OCI-LY1 (cell line): ENCODE measurements at regions not wholly inside any gene's neighbourhood (a gene's known extent, or its start where the extent isn't known, plus 50 kb on each side); places are given as distances from the start of the nearest gene placed in this dataset.

ENCODE experiments used
- H2AFZ ChIP-seq: fragments of 200-600 bp; sonication (generic), shearing (Covaris generic); 2 replicates; pipeline ENCODE4 v1.6.0; 2014; ENCODE audit warnings: antibody characterized with exemption, mild to moderate bottlenecking, low read length
- H3F3A ChIP-seq: fragments of 200-600 bp; sonication (generic), shearing (Covaris generic); 2 replicates; pipeline ENCODE4 v1.6.0; 2014; ENCODE audit warnings: mild to moderate bottlenecking, antibody characterized with exemption, low read length, moderate library complexity; ENCODE audit not compliant: insufficient read depth
- H3K27ac ChIP-seq: fragments of 200-600 bp; sonication (generic); 2 replicates; pipeline ENCODE4 v1.5.1; 2014; ENCODE audit warnings: low read length, mixed run types, mild to moderate bottlenecking, low read depth; ENCODE audit not compliant: poor library complexity, severe bottlenecking
- H3K27me3 ChIP-seq: fragments of 200-600 bp; sonication (generic); 2 replicates; pipeline ENCODE4 v1.6.0; 2014; ENCODE audit warnings: antibody characterized with exemption, mild to moderate bottlenecking, low read length, moderate library complexity; ENCODE audit not compliant: insufficient read depth
- H3K36me3 ChIP-seq: fragments of 200-600 bp; sonication (generic); 2 replicates; pipeline ENCODE4 v1.6.1; 2014; ENCODE audit warnings: mild to moderate bottlenecking, antibody characterized with exemption, low read length, moderate library complexity, mixed read lengths; ENCODE audit not compliant: insufficient read depth
- H3K4me1 ChIP-seq: fragments of 200-600 bp; sonication (generic); 2 replicates; pipeline ENCODE4 v1.5.1; 2014; ENCODE audit warnings: mild to moderate bottlenecking, low read length, moderate library complexity; ENCODE audit not compliant: insufficient read depth, severe bottlenecking
- H3K4me2 ChIP-seq: fragments of 200-600 bp; sonication (generic), shearing (Covaris generic); 2 replicates; pipeline ENCODE4 v1.6.1; 2014; ENCODE audit warnings: low read length
- H3K4me3 ChIP-seq: fragments of 200-600 bp; sonication (generic); 2 replicates; pipeline ENCODE4 v1.5.1; 2014; ENCODE audit warnings: low read length, low read depth, mild to moderate bottlenecking, mixed read lengths; ENCODE audit not compliant: poor library complexity, severe bottlenecking
- H3K79me2 ChIP-seq: fragments of 200-600 bp; shearing (Covaris generic); 2 replicates; pipeline ENCODE4 v1.6.1; 2016; ENCODE audit warnings: mixed run types, low read length, mixed read lengths; ENCODE audit not compliant: insufficient read depth
- H3K9ac ChIP-seq: fragments of 200-600 bp; sonication (generic), shearing (Covaris generic); 2 replicates; pipeline ENCODE4 v1.6.1; 2014; ENCODE audit warnings: mild to moderate bottlenecking, low read length, mixed read lengths
- H3K9me2 ChIP-seq: fragments of 200-600 bp; sonication (generic), shearing (Covaris generic); 2 replicates; pipeline ENCODE4 v1.6.1; 2014; ENCODE audit warnings: low read depth, mild to moderate bottlenecking, low read length, mixed read lengths
- H3K9me3 ChIP-seq: fragments of 200-600 bp; shearing (Covaris generic); 2 replicates; pipeline ENCODE4 v1.6.1; 2014; ENCODE audit warnings: low read length, mixed read lengths
- H4K20me1 ChIP-seq: fragments of 200-600 bp; sonication (generic), shearing (Covaris generic); 2 replicates; pipeline ENCODE4 v1.6.0; 2016; ENCODE audit warnings: mild to moderate bottlenecking, low read length; ENCODE audit not compliant: insufficient read depth
- CTCF ChIP-seq: fragments of 200-600 bp; sonication (generic), shearing (Covaris generic); IDR thresholded peaks from 2 replicates; pipeline ENCODE4 v1.5.1; 2017; ENCODE audit warnings: mild to moderate bottlenecking, antibody characterized with exemption, low read length, moderate library complexity, mixed read lengths
- EZH2 ChIP-seq: fragments of 200-600 bp; sonication (generic), shearing (Covaris generic); IDR thresholded peaks from 2 replicates; pipeline ENCODE4 v1.8.0; 2017; ENCODE audit warnings: borderline replicate concordance, mixed run types, mild to moderate bottlenecking, antibody characterized with exemption, low read length, moderate library complexity, mixed read lengths

- Histone ChIP-seq H3F3A (no peaks in the 10 kb centered on the region), H3K36me3 (no peaks in the 10 kb centered on the region), H3K4me1 (no peaks in the 10 kb centered on the region), H2AFZ (no peak overlapping the region), H3K9me3 (no peaks in the 10 kb centered on the region), H4K20me1 (no peaks in the 10 kb centered on the region), H3K9ac (no peak overlapping the region), H3K27ac (no peak overlapping the region), H3K4me2 (no peak overlapping the region), H3K27me3 (no peaks in the 10 kb centered on the region), H3K9me2 (no peaks in the 10 kb centered on the region), H3K4me3 (no peak overlapping the region), H3K79me2 (no peaks in the 10 kb centered on the region)
- TF ChIP-seq CTCF (no peak), EZH2 (no peak)
These were observed 90.5 kb upstream of the THBS2 start for GRCh38 chr6:169343886-169344749.

GRCh38 chr6:169342710-169343109 lies 89.1 kb upstream of the THBS2 start:
- H3K27ac ChIP-seq = no peak overlapping the region
- no peak overlapping the region for H2AFZ ChIP-seq
- no peaks in the 10 kb centered on the region for H3K4me1 ChIP-seq
- H3K36me3 ChIP-seq = no peaks in the 10 kb centered on the region
- no peaks in the 10 kb centered on the region for H4K20me1 ChIP-seq
- H3K9me3 ChIP-seq = no peaks in the 10 kb centered on the region
- TF ChIP-seq CTCF (no peak), EZH2 (no peak)
- no peak overlapping the region for H3K4me2 ChIP-seq
- H3K9ac ChIP-seq = no peak overlapping the region
- H3K4me3 ChIP-seq = no peak overlapping the region
- no peaks in the 10 kb centered on the region for H3K9me2 ChIP-seq
- 0 out of 2 replicates have a peak, but pooled peaks cover 2% of the 10 kb centered on the region for H3K27me3 ChIP-seq
- H3F3A ChIP-seq = no peaks in the 10 kb centered on the region
- H3K79me2 ChIP-seq = no peaks in the 10 kb centered on the region

- Histone ChIP-seq H3F3A (no peaks in the 10 kb centered on the region), H3K27me3 (0 out of 2 replicates have a peak, but pooled peaks cover 6% of the 10 kb centered on the region), H3K4me3 (no peak overlapping the region), H2AFZ (no peak overlapping the region), H3K4me1 (no peaks in the 10 kb centered on the region), H3K4me2 (no peak overlapping the region), H4K20me1 (no peaks in the 10 kb centered on the region), H3K9ac (no peak overlapping the region), H3K36me3 (no peaks in the 10 kb centered on the region), H3K9me3 (no peaks in the 10 kb centered on the region), H3K79me2 (no peaks in the 10 kb centered on the region), H3K9me2 (no peaks in the 10 kb centered on the region), H3K27ac (no peak overlapping the region)
- no peak for TF ChIP-seq EZH2
These were observed 88.1 kb upstream of the THBS2 start for GRCh38 chr6:169341706-169342105.

DNA sequence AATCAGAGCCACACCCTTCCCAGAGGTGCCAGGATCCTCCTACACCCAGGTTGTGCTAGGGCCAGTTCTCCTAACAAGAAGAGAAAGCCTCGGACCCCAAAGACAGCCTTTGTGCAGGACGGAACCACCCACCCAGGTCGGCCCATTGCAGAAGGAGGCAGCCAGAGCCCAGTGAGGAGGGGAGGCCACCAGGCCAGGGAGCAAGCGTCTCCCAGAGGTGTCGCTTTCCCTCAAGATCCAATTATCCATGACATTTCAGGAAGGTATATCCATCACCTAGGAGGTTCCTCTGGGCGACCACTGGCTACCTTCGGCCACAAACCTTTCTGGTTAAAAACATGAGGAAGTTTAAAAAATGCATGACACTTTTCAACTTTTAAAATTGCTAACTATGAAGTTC lies 87.4 kb upstream of the THBS2 start:
- H3K36me3 ChIP-seq = no peaks in the 10 kb centered on the region
- H3K4me1 ChIP-seq = no peaks in the 10 kb centered on the region
- H3K79me2 ChIP-seq = no peaks in the 10 kb centered on the region
- H3K4me3 ChIP-seq = no peak overlapping the region
- no peak overlapping the region for H2AFZ ChIP-seq
- H3K27me3 ChIP-seq = 0 out of 2 replicates have a peak, but pooled peaks cover 6% of the 10 kb centered on the region
- no peak overlapping the region for H3K9ac ChIP-seq
- no peaks in the 10 kb centered on the region for H3F3A ChIP-seq
- no peak overlapping the region for H3K27ac ChIP-seq
- TF ChIP-seq CTCF = no peak
- no peak for TF ChIP-seq EZH2
- no peak overlapping the region for H3K4me2 ChIP-seq
- H3K9me3 ChIP-seq = no peaks in the 10 kb centered on the region
- H4K20me1 ChIP-seq = no peaks in the 10 kb centered on the region
- no peaks in the 10 kb centered on the region for H3K9me2 ChIP-seq
